ENCODE measurements at regions not wholly inside any gene's neighbourhood (a gene's known extent, or its start where the extent isn't known, plus 50 kb on each side); places are given as distances from the start of the nearest gene placed in this dataset.

DNA sequence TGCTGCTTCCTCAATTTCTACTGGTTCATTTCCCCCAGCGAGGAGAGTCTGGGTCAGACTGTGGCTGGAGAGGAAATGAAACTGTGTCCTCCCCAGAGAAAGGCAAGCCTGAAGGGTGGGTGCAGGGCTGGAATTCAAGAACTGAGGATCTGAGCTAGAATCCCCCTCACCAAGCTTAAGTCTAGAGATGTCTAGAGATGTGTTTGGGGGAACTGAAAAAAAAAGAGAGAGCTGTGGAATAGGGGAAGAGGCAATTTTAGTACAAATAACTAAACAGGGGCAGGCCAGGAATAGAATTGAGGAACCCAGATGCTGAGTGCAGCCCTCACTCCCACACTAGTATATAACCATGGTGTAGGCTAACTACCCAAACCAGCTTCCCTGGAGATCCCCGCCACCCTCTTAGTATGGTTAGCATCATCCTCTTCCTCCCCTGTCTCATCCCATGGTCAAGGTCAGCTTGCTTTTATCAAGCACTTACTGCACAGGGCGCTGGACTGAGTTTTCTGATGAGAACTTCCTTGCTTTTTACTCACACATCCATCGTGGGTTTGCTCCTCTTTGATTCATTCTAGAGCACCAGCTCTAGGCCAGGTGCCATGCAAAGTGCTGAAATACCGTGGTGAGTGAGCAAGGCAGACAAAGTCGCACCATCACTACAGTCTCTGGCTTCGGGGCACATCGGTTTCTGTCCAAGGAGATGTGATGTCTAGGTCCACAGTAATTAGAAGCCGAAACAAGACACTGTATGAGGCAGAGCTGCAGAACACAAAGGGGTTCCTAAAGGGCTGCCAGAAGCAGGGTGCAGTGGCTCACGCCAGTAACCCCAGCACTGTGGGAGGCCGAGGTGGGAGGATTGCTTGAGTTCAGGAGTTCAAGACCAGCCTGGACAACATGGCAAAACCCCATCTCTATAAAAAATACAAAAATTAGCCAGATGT is 112.9 kb upstream of the IPO9 start:
- no peak for TF ChIP-seq POLR2A (IDR thresholded peaks at IDR 0.05)
- TF ChIP-seq, protein P1, sequence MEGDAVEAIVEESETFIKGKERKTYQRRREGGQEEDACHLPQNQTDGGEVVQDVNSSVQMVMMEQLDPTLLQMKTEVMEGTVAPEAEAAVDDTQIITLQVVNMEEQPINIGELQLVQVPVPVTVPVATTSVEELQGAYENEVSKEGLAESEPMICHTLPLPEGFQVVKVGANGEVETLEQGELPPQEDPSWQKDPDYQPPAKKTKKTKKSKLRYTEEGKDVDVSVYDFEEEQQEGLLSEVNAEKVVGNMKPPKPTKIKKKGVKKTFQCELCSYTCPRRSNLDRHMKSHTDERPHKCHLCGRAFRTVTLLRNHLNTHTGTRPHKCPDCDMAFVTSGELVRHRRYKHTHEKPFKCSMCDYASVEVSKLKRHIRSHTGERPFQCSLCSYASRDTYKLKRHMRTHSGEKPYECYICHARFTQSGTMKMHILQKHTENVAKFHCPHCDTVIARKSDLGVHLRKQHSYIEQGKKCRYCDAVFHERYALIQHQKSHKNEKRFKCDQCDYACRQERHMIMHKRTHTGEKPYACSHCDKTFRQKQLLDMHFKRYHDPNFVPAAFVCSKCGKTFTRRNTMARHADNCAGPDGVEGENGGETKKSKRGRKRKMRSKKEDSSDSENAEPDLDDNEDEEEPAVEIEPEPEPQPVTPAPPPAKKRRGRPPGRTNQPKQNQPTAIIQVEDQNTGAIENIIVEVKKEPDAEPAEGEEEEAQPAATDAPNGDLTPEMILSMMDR (IDR thresholded peaks at IDR 0.05): no peak
